HG03159 (cell line): ENCODE measurements at regions not wholly inside any gene's neighbourhood (a gene's known extent, or its start where the extent isn't known, plus 50 kb on each side); places are given as distances from the start of the nearest gene placed in this dataset.
"Not testable (repeated sequence)": the region's sequence is repeated elsewhere in the genome, so short reads cannot be mapped to it uniquely, and the experiment has no call there.

Experiments
- ATAC-seq: cut with Tn5 transposase; IDR thresholded peaks from one replicate; pipeline ENCODE4 v1.9.1; 2021; ENCODE audit warnings: mild to moderate bottlenecking, moderate library complexity; ENCODE audit not compliant: unreplicated experiment

GRCh38 chr2:225254363-225254762 is 145.1 kb upstream of the NYAP2 start:
- no peak for ATAC-seq

GRCh38 chr2:225244933-225245332 is 154.6 kb upstream of the NYAP2 start:
- no peak for ATAC-seq

GRCh38 chr2:225236769-225237323 is 162.7 kb upstream of the NYAP2 start:
- no peak for ATAC-seq

- ATAC-seq: no peak
Measured at GRCh38 chr2:225233234-225233633, 166.3 kb upstream of the NYAP2 start.

GRCh38 chr2:225231900-225232299 is 167.6 kb upstream of the NYAP2 start:
- no peak for ATAC-seq

GRCh38 chr2:225229346-225229745 is 170.2 kb upstream of the NYAP2 start:
- ATAC-seq: not testable (repeated sequence)

- no peak for ATAC-seq
Measured at GRCh38 chr2:225226441-225226840, 173.1 kb upstream of the NYAP2 start.

- no peak for ATAC-seq
Measured at GRCh38 chr2:225223301-225223700, 176.2 kb upstream of the NYAP2 start.

GRCh38 chr2:225207471-225207870 is 165.2 kb upstream of the DOCK10 start:
- no peak for ATAC-seq

GRCh38 chr2:225207043-225207442 is 164.8 kb upstream of the DOCK10 start:
- ATAC-seq: no peak

- ATAC-seq: no peak
Measured at GRCh38 chr2:225196579-225196978, 154.3 kb upstream of the DOCK10 start.

- ATAC-seq: no peak
Measured at GRCh38 chr2:225192869-225193268, 150.6 kb upstream of the DOCK10 start.

GRCh38 chr2:225190987-225191386 is 148.7 kb upstream of the DOCK10 start:
- ATAC-seq: no peak

GRCh38 chr2:225184948-225185347 is 142.7 kb upstream of the DOCK10 start:
- ATAC-seq: no peak

GRCh38 chr2:225182126-225182525 is 139.9 kb upstream of the DOCK10 start:
- no peak for ATAC-seq

GRCh38 chr2:225177098-225177497 is 134.8 kb upstream of the DOCK10 start:
- ATAC-seq: no peak

- no peak for ATAC-seq
Measured at GRCh38 chr2:225173909-225174308, 131.6 kb upstream of the DOCK10 start.

GRCh38 chr2:225171350-225171749 is 129.1 kb upstream of the DOCK10 start:
- ATAC-seq: no peak

- ATAC-seq: no peak
Measured at GRCh38 chr2:225170162-225170561, 127.9 kb upstream of the DOCK10 start.

- no peak for ATAC-seq
Measured at GRCh38 chr2:225169396-225169795, 127.1 kb upstream of the DOCK10 start.

- ATAC-seq: no peak
Measured at GRCh38 chr2:225165052-225165451, 122.8 kb upstream of the DOCK10 start.

GRCh38 chr2:225164401-225165050 is 122.3 kb upstream of the DOCK10 start:
- ATAC-seq: no peak

- ATAC-seq: no peak
Measured at GRCh38 chr2:225158360-225158759, 116.1 kb upstream of the DOCK10 start.
